ENCODE measurements at regions not wholly inside any gene's neighbourhood (a gene's known extent, or its start where the extent isn't known, plus 50 kb on each side); places are given as distances from the start of the nearest gene placed in this dataset.
A peak's percentile ranks its signal among the peaks of the same experiment; 100 is the strongest.

- no peak overlapping the region for H3K27ac ChIP-seq
- no peaks in the 10 kb centered on the region for H3K4me1 ChIP-seq
- DNase-seq (no peak), ATAC-seq (no peak)
- no peaks in the 10 kb centered on the region for H3K9me3 ChIP-seq
- H3K36me3 ChIP-seq, result no peaks in the 10 kb centered on the region
- intact Hi-C loops (cut with DNase I), result no loop called here
- TF ChIP-seq, protein P1, sequence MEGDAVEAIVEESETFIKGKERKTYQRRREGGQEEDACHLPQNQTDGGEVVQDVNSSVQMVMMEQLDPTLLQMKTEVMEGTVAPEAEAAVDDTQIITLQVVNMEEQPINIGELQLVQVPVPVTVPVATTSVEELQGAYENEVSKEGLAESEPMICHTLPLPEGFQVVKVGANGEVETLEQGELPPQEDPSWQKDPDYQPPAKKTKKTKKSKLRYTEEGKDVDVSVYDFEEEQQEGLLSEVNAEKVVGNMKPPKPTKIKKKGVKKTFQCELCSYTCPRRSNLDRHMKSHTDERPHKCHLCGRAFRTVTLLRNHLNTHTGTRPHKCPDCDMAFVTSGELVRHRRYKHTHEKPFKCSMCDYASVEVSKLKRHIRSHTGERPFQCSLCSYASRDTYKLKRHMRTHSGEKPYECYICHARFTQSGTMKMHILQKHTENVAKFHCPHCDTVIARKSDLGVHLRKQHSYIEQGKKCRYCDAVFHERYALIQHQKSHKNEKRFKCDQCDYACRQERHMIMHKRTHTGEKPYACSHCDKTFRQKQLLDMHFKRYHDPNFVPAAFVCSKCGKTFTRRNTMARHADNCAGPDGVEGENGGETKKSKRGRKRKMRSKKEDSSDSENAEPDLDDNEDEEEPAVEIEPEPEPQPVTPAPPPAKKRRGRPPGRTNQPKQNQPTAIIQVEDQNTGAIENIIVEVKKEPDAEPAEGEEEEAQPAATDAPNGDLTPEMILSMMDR (IDR thresholded peaks at IDR 0.05), result no peak
- H3K4me3 ChIP-seq, result no peak overlapping the region
- no peaks in the 10 kb centered on the region for H3K27me3 ChIP-seq
Observed at GRCh38 chr2:126299469-126299976, 356.4 kb upstream of the GYPC start.

GRCh38 chr2:126300348-126300747 is 355.6 kb upstream of the GYPC start:
- Histone ChIP-seq H3K9me3 (no peaks in the 10 kb centered on the region), H3K4me3 (no peak overlapping the region), H3K27me3 (no peaks in the 10 kb centered on the region), H3K4me1 (no peaks in the 10 kb centered on the region), H3K27ac (no peak overlapping the region), H3K36me3 (no peaks in the 10 kb centered on the region)
- no peak for ATAC-seq
- DNase-seq, result no peak
- TF ChIP-seq, protein P1 (IDR thresholded peaks at IDR 0.05), result no peak
- intact Hi-C loops (cut with DNase I), result no loop called here

- Histone ChIP-seq H3K4me1 (no peaks in the 10 kb centered on the region), H3K27ac (no peak overlapping the region), H3K9me3 (no peaks in the 10 kb centered on the region), H3K27me3 (no peaks in the 10 kb centered on the region), H3K4me3 (no peak overlapping the region), H3K36me3 (no peaks in the 10 kb centered on the region)
- ATAC-seq, result peak; percentile 64
- TF ChIP-seq, protein P1 (IDR thresholded peaks at IDR 0.05), result no peak
- intact Hi-C loops (cut with DNase I), result no loop called here
- DNase-seq, result no peak
Observed at GRCh38 chr2:126302043-126302442, 353.9 kb upstream of the GYPC start.

DNA sequence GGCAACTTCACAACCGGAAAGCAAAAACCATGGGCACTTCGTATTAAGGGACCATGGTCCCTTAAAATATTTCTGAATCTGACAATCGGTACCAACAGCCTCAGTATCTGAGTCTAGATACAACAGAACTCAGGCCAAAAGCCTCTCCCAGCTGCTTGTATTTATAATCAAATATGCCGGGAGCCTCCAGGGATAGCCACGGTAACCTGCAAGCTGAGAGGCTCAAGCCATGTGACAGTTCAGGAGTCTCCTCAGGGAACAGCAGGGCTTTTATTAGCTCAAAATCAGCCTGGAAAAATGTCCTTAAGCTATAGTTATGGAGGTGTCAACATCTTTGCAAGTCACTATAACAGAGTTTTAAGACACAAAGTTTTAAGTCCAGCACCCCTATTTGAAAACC is 352.8 kb upstream of the GYPC start:
- DNase-seq (no peak), ATAC-seq (no peak)
- Histone ChIP-seq H3K4me1 (no peaks in the 10 kb centered on the region), H3K27ac (no peak overlapping the region), H3K27me3 (no peaks in the 10 kb centered on the region), H3K4me3 (no peak overlapping the region), H3K9me3 (no peaks in the 10 kb centered on the region), H3K36me3 (no peaks in the 10 kb centered on the region)
- TF ChIP-seq, protein P1 (IDR thresholded peaks at IDR 0.05), result no peak
- intact Hi-C loops (cut with DNase I), result no loop called here

DNA sequence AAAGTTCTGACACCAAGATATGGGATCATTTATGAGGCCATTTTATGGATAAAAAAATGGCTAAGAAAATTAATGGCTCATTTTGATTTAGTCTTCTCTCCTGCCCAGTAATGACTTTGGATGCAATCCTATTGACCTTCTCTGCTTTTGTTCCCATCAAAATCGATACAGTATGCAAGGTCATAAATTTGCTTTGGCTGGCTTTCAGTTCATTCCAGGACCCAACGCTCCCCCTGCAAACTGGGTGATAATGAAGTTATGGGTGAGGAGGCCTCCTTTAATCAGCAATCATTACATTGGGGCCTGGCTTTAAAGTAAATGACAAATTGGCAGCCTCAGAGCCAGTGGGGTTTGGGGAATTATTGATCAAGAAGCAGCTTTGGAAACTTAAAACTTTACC is 351.8 kb upstream of the GYPC start:
- no peak overlapping the region for H3K4me3 ChIP-seq
- no peaks in the 10 kb centered on the region for H3K36me3 ChIP-seq
- no peak overlapping the region for H3K27ac ChIP-seq
- TF ChIP-seq, protein P1 (IDR thresholded peaks at IDR 0.05), result no peak
- no peaks in the 10 kb centered on the region for H3K9me3 ChIP-seq
- ATAC-seq, result no peak
- H3K27me3 ChIP-seq, result no peaks in the 10 kb centered on the region
- no peaks in the 10 kb centered on the region for H3K4me1 ChIP-seq
- intact Hi-C loops (cut with DNase I), result no loop called here
- no peak for DNase-seq

DNA sequence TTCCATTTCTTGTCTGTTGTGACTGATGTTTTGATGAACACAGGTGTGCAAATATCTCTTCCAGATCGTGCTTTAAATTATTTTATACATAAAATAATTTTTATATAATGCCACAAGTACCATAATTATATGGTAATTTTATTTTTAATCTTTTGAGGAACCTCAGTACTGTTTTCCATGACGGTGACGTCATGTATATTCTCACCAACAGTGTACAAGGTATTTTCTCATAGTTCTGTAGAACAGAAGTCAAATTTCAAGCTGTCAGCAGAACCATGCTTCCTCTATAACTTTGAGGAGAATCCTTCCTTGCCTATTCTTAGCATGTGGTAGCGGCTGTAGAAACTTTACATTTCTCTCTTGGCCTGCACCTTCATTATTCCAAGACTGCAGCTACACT is 349.4 kb upstream of the GYPC start:
- intact Hi-C loops (cut with DNase I), result no loop called here
- no peak overlapping the region for H3K4me3 ChIP-seq
- no peaks in the 10 kb centered on the region for H3K27me3 ChIP-seq
- DNase-seq (no peak), ATAC-seq (no peak)
- H3K4me1 ChIP-seq, result no peaks in the 10 kb centered on the region
- TF ChIP-seq, protein P1 (IDR thresholded peaks at IDR 0.05), result no peak
- no peaks in the 10 kb centered on the region for H3K9me3 ChIP-seq
- no peak overlapping the region for H3K27ac ChIP-seq
- no peaks in the 10 kb centered on the region for H3K36me3 ChIP-seq

Measured in upper lobe of right lung (tissue), 1 donor.